ENCODE measurements at regions not wholly inside any gene's neighbourhood (a gene's known extent, or its start where the extent isn't known, plus 50 kb on each side); places are given as distances from the start of the nearest gene placed in this dataset.
"Not testable (repeated sequence)": the region's sequence is repeated elsewhere in the genome, so short reads cannot be mapped to it uniquely, and the experiment has no call there.

DNA sequence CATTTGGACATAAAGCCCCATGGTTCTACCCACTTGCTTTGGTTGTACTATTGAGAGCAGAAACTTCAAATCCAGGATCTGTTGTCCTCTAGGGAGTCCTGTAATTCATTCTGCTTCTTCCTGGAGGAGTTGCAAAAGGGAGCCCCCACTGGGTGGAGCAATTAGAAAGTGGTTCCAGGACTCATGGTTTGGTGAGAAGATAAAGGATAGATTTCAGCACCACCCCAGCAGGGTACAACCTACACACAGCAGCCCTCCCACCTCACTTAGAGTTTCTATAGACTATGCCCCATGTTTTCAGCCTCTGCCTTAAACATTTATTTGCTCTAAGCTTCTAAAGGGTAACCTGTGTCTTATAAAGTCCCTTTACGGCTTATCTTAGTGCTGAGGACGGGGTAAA is 112.6 kb upstream of the ARRDC3 start:
- DNase-seq: no peak

DNA sequence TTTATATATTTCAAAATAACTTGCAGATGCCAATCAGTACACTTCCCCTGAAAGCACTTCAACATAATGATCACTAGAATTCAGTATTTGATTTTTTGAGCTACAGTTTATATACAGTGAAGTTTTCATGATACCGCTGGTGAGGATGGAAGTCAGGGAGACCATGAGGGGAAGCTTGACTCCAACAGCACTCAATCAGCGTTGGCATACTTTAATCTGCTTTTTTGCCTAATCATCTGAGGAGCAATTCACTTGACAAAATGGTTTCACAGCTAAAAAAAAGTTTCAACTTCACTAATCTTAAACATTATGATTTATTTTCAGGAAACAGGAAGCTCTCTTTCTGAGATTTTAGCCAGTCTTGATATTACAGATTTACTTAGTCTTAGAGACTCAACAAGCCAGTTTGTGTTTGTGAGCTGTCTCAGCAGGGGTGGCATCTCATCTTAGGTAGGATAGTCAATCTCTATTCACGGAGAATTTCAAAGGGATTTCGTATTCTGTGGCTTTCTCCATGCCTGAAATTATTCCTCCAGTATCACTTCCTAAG is 111.4 kb upstream of the ARRDC3 start:
- DNase-seq: no peak

DNA sequence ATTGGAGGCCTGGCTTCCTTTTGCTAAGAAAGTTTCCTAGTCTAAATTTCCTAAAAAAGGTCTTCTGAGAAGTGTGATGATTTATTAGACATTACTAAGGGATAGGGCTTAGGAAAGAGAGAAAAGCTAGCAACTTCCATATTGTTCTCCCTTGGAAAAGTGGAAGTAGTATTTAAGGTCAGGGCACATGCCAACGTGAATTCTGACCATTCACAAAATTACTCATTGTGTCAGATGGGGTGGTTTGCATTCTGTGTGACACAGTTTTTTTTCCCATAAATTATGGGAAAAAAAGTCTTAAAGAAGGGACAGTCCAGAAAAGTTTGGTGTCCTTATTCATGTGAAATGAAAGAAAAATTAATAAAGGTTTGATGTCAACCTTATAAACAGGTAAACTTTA is 110.0 kb upstream of the ARRDC3 start:
- no peak for DNase-seq

DNA sequence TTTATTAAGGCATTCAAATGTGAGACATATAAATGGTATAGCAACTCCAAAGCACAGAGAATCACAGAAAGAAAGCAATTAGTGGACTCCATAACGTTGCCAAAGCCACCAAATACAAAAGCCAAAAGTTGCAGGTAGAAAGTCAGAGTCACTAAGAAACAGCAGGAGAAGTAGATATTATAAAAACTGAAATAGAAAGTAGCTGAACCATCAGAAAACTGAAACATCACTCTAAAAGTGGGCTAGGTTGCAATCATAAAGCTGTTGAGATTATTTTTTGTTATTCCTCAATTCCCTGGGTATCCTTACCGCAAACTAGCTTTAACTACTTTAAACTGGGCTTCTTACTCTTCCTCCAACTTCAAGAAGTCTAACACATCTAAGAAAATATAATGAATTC is 108.1 kb upstream of the ARRDC3 start:
- DNase-seq: no peak

DNA sequence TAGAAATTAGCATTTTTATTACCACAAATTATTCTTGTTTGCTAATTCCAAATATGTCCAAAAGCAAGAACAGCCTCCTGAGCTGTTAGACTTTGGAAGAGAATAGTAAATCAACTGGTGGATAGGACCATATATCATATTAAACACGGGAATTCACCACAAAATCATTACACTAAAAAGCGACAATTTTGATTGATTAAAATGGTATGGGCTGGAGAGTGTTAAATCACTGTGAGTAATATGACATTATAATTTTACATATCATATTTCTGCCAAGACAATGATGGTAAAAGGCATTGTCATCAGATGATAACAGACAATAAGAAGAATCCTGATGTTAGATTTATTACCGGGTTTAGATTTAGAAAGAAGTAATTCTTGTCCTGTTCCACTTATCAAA is 107.2 kb upstream of the ARRDC3 start:
- DNase-seq: no peak

DNA sequence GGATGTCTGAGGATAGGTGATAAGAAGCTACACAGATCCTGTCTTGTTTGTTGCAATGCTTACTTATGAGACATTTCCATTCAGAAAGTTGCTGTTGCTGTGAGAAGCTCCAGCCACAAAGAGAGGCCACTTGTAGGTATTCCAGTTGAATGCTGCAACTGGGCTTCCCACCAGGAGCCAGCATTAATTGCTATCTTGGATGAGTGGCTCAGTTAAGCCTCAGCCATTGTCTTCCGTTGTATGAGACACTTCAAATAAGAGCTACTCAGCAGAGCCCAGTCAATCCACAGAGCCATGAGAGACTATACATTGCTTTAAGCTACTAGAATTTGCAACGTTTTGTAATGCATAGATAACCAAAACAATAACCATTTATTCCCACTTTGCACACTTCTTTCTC is 104.3 kb upstream of the ARRDC3 start:
- DNase-seq: no peak

DNA sequence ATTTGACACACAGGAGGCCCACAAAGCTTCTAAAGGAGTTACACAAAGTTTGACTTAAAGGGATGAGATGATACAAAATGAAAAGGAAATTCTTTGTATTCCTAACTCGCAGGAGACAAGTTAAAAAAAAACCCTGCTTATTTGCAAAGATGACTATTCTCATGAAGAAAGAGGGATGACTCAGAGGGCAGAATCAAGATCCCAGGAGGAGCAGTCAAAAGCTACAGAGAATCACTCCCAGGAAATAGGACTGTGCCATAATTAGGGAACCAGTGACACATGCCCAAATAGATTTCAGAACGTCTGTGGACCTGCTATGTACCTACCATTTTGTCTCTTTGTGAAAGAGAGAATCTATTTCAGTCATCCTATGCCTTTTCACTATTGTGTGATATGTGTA is 103.5 kb upstream of the ARRDC3 start:
- no peak for DNase-seq

DNA sequence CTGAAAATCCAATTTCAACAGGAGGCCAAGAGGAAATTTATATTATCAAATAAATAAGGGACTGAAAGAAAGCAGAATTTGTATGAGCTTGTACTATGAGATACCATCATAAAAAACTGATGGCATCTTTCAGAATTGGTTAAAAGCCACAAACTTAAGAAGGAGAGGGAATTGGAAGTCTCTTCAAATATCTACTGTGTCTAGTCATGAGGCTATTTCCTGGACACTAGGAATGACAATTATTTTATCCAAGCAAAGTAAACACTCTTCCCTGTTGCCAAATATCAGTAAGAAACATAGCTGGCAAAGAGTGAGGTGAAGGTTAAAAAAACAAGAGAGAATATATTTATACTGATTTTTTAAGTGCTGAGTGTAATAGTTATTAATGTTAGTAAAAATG is 101.5 kb upstream of the ARRDC3 start:
- no peak for DNase-seq

DNA sequence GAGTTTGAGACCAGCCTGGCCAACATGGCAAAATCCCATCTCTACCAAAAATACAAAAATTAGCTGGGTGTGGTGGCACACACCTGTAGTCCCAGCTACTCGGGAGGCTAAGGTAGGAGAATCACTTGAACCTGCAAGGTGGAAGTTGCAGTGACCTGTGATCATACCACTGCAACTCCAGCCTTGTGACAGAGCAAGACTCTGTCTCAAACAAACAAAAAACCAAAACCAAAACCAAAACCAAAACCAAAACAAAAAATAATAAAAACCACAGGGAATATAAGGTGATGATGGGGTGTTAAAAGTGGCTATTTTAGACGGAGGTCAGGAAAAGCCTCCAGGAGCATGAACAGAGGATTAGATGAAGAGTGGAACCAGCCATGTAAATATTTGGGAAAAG is 96.3 kb upstream of the ARRDC3 start:
- not testable (repeated sequence) for DNase-seq

DNA sequence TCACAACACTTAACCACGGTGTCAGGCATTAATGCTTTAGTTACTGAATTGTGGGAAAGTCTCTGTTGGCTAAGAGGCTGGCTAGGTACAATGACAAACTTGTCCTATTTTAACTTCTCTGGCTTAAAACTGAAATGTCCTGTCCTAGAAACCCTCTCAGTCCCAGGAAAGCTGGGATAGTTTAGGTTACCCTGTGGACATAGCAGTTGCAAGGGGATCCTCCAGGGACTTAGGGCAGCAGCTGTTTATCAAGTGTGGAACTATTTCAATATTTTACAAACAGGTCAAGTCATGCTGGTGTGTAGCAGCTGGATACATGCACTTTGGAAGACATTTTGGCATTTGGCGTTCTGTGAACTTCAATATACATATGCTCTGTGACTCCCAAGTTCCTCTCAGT is 95.0 kb upstream of the ARRDC3 start:
- DNase-seq: no peak

DNA sequence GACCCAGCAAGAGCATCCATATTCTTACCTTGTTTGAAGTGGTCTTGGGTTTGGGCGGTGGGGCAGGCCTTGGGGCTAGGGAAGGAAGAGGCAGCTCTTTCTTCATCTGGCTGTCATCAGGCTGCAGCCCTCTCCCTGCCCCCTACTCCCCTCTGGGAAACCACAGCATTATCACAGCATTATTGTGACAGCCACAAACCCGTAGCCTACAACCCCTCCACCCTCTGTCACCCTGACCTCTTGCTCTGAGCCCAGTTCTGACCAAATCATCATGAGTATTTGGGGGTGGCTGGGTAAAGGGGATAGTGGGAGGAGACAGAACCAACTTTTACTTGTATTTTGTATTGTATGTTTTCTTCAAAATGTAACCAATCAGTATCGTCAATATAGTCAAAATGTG is 94.3 kb upstream of the ARRDC3 start:
- no peak for DNase-seq

DNA sequence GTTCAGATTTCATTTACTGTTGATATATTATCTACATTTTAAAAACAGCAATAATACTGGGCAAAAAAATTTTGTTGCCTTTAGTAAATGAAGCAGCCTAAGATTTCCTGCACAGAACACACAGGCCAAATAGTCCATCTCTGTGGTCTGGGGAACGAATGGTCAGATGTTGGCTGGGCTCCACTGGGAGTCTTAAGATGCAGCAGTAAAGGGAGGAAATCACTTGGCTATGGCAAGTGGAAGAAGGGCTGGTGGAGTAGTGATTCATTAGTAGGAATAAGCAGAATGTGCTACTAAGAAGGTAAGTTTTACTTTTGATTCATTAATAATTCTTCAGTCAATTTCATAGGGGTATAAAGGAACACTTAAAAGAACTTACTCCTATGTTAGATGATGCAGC is 91.1 kb upstream of the ARRDC3 start:
- no peak for DNase-seq

DNA sequence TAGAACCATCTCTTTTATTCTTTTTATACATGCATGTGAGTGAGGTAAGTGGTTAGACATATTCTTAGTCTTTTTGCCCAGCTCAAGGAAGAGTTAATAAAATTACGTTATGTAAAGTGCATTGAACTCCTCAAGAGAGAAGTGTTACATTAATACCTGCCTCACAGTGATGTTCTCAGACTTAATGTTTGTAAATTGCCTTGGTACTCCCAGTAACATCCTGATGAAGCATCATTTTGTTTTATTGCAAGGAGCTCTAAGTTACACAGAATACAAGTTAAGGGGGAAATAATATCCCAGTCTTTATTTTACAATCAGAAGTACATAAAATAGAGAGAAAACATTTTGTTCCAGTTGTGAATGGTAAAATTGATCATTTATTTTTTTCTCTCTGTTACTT is 89.5 kb upstream of the ARRDC3 start:
- no peak for DNase-seq

DNA sequence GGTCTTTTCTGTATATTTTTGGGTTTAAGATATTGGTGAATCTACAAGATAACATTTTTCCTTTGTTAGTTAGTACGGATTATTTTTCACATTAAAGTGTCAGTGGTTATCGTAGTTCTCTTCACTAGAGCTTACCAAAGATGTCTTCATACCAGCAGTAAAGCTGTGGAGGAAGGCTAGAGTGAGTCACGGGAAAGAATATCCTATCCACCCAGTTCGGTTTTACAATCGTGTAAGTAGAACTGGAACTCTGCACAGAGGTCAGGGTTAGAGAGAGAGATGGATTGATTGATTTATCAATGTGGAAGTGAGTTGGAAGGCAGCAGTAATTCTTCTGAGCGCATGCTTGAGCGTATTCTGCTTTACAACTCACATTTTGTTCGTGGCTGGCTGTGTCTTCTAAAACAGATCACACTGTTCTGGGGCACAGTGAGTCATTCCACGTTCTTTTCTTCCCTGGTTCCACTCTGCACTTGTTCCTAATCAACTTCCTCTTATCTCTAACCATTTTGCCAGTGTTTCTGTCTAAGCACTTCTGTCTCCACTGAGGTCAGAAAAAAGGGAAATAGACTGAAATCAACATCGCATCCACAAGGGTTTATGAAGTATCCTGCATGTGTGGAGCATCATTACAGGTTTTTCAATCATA is 86.5 kb upstream of the ARRDC3 start:
- no peak for DNase-seq

DNA sequence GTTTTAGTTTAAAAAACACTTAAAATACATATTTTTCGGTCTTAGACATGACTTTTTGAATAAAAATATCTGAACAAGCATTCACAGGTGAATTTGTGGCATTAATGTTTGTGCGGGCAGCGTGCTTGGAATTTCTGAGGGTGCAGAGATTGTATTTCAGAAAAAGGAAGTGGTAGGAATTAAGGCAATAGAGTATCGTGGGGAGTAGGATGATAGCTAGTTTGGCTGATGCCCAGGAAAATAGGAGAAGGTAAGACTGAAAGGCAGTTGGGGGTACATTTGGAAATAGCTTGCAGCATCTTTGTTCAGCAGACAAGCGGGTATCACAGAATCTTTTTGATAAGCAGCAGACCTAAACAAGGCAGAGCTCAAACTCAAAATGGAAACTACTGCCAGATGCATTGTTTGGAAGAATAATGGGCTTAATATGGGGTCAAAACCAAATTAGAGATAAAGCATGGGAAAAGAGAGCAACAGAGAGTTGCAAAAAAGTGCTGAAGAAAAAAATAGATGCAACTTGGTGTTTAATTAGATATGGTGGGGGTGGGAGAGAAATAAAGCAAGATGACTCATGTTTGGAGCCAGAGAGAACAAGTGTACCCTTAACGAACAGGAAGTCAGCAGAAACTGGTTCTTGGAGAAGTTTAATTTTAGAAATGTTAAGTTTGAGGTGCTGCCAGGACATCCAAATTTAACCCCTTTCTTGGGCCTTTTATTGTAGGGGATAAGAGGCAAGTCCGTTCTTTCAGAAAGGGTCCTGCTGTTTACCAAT is 85.7 kb upstream of the ARRDC3 start:
- no peak for DNase-seq

DNA sequence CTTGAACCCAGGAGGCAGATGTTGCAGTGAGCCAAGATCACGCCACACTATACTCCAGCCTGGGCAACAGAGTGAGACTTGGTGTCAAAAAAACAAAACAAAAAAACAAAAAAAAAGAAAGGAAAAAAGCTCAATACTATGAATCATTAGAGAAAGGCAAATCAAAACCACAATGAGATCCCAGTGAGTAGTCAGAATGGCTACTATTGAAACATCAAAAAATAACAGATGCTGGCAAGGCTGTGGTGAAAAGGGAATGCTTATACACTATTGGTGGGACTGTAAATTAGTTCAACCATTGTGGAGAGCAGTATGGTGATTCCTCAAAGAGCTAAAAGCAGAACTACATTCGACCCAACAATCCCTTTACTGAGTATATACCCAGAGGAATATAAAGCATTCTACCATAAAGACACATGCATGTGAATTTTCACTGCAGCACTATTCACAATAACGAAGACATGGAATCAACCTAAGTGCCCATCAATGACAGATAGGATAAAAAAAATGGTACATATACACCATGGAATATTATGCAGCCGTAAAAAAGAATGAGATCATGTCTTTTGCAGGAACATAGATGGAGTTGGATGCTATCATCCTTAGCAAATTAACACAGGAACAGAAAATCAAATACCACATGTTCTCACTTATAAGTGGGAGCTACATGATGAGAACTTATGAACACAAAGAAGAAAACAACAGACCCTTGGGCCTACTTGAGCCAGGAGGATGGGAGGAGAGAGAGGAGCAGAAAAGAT is 81.9 kb upstream of the ARRDC3 start:
- DNase-seq: no peak

DNA sequence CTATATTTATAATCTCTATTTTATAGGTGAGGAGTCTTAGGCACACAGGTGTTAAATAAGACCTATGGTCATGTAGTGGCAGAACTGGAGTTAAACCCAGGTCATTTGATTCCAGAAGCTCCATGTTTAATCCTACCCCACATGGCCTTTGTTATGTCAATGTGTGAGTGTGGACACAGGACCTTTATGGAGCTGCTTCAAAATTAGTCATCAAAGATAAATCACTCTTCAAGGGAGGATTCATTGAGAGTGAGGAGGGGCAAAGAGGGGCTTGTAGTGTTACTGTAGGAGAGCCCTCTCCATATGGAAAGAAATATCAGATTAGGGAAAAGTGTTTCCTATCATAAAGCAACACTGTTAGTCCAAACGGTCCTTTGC is 74.6 kb upstream of the ARRDC3 start:
- DNase-seq: no peak

DNA sequence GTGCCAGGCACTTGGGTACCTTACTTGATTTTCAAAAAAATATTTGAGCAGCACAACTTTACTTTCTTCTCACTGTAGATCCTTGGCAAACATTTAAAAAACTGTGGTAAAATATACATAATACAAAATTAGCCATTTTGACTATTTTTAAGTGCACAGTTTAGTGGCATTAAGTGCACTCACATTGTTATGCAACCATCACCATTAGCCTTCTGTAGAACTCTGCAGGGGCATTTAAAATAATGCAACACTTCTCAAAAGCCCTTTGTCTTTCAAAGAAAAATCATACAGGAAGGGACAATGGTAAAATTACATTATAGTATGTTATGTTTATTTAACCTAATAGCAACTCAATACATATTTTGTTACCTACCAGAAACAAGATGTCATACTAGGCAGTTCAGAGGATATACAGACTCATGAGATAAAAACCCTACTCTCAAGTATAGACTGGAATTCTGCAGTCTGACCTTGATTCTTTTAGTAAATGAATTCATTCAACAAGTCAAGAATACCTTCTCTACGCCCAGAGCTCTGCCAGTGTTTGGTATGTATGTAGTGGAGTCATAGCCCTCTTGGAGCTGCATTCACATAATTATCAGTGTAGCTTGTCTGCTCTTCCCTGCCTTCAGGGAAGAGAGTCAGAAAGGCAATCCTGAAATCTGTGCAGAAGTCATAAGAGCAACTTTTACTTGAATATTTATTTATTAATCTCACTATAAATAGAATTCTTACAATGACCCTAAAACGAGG is 74.0 kb upstream of the ARRDC3 start:
- no peak for DNase-seq

DNA sequence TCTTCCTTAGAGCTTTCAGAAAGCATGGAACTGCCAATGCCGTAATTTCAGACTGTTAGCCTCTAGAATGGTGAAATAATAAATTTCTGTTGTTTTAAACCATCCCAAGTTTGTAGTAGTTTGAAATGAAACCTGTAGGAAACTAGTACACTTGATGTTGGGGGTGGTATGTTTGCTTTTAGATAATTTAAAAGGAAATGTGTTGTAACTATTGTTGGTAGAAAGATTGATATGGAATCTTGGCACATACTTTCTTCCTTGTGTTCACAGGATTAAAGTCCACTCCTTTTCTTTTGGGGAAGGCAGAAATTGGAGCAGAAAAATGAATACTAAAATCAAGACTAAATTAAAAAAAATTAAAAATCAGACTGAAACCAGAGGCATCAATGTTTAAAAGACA is 66.0 kb upstream of the ARRDC3 start:
- DNase-seq: no peak

DNA sequence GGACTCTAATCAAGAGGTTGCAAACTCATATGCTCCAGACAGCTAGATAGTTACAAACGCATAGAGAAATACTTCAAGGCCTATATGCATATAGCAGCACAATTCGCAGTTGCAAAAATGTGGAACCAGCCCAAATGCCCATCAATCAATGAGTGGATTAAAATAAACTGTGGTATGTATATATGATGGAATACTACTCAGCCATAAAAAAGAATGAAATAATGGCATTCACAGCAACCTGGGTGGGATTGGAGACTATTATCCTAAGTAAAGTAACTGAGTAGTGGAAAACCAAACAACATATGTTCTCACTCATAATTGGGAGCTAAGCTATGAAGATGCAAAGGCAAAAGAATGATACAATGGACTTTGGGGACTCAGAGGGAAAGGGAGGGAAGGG is 65.0 kb upstream of the ARRDC3 start:
- not testable (repeated sequence) for DNase-seq

DNA sequence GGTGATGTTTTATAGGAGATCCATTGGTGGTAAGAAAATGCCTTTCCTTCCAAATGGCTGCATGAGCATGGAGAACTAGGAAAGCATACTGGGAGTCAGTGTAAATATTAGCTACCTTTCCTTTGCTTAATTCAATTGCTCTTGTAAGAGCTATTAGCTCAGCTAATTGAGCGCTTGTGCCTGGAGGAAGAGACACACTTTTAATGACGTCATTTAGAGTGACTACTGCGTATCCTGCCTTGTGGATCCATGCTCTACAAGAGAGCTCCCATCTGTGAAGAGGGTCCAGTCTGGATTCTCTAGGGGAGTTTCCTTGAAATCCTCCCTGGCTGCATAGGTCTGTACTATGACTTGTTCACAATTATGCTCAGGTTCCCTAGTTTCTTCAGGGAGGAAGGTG is 63.8 kb upstream of the ARRDC3 start:
- not testable (repeated sequence) for DNase-seq

DNA sequence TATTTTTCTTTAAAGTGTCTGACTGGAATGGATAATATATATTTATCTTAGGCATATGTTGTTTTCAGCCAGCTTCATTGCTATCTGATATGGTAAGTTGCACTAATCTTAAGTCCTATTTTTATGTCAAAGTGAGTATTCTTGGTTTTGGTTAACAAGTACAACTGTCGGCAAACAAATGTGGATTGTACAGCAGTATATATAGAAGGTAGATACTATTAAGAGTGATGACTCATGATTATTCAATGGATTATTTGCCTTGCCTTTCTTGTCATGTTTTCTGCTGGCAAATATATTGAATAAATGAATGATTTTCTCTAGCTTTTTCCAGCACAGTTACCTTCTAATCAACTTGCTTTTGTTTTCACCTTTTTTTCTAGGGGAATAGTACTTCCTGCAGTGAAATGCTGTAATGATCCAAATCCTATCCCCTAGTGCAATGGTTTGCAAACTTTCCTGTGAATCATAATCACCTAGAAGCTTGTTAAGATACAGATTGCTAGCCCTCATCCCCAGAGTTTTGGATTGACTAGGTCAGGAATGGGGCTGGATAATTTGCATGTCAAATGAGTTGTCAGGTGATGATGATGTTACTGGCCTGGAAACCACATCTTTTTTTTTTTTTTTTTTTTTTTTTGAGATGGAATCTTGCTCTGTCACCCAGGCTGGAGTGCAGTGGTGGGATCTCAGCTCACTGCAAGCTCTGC is 60.8 kb upstream of the ARRDC3 start:
- no peak for DNase-seq

DNA sequence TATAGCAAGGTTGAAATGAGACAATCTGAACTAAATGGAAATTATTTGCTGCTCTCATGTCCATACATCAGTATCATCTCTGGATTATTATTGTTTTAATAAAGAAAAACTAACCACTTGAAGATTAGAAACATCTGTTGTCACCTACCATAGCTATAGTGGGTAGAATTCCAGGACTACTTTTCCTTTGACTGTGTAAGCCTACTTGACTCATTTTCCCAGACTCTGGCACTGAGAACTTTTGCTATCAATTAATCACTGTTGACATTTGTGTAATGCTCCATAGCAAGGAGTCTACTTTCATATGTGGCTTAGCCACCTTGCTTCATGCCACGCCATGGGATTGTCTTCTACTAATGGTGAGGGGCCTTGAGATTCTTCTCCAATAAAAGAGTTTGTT is 59.9 kb upstream of the ARRDC3 start:
- no peak for DNase-seq
